Ramos (cell line): ENCODE measurements at regions not wholly inside any gene's neighbourhood (a gene's known extent, or its start where the extent isn't known, plus 50 kb on each side); places are given as distances from the start of the nearest gene placed in this dataset.
"Not testable (repeated sequence)": the region's sequence is repeated elsewhere in the genome, so short reads cannot be mapped to it uniquely, and the experiment has no call there.

Experiments used
- in situ Hi-C: fragments of 300-500 bp; cut with MboI; formaldehyde crosslinking; loops from one replicate; pipeline ENCODE4 v1.14.3; 2022; ENCODE audit warnings: low sequenced_read_pairs; ENCODE audit not compliant: unreplicated experiment

DNA sequence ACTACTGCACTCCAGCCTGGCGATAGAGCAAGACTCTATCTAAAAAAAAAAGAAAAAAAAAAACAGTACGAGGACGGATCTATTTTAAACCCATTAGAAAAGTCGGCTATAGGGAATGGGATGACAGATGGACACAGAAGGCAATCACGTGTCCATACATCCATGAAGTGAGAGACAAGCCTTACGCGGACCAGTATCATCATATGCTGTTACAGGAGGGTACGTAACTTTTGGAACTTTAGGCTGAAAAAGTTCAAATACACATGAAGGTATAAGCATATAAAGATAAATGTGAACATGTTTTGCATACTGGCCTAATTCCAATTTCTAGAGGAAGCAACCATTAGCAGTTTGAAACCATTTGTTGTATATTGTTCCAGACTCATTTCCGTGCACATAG, 109.8 kb upstream of the EXOC2 start:
- in situ Hi-C loops, result no loop called here

DNA sequence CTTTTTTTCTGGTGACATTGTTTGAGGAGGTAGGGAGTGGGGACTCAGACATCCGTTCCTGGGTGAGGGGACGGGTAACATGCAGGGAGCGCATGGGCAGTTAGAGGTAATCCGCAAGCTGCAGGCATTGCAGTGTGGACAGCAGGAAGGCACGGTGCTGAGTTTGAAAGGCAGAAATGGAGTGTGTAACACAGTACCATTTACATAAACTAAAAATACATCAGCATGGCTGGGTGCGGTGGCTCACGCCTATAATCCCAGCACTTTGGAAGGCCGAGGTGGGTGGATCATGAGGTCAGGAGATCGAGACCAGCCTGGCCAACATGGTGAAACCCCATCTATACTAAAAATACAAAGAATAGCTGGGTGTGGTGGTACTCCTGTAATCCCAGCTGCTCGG, 109.3 kb upstream of the EXOC2 start:
- in situ Hi-C loops, result not testable (repeated sequence)

- in situ Hi-C loops, result loop anchor here (25.0 kb wide), 1 partner anchor 588 kb away; the partner anchor contains the start of gene FOXF2
These were observed 106.8 kb upstream of the EXOC2 start for GRCh38 chr6:799769-800168.

DNA sequence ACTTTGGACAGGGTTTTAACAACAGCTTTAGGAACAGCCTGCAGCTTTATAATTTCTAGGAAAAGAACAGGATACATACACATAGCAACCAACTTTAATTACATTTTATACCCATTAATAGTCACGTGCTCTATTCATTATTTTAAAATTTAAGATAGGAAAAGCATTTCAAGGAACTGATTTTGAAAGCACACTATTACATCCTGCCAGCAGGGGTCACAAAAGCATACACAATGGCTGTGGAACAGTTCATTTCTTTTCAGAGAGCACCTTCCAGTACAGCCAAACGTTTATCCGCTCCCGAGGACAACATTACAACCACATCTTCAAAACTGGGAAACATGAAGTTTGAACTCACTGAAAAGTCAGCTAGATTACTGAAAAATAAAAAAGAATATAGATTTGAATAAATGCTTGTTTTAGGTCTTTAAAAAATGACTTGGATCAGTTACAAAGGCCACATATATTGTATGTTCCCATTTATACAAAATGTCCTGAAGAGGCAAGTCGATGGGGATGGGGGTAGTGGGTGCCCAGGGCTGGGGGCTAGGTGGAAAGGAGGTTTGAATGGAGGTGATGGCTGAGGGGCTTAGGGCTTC, 104.6 kb upstream of the EXOC2 start:
- in situ Hi-C loops, result loop anchor here (25.0 kb wide), 1 partner anchor 590 kb away; the partner anchor contains the start of gene FOXF2

- in situ Hi-C loops, result loop anchor here (25.0 kb wide), 1 partner anchor 592 kb away; the partner anchor contains the start of gene FOXF2
These were observed 102.2 kb upstream of the EXOC2 start for GRCh38 chr6:795046-795685.

DNA sequence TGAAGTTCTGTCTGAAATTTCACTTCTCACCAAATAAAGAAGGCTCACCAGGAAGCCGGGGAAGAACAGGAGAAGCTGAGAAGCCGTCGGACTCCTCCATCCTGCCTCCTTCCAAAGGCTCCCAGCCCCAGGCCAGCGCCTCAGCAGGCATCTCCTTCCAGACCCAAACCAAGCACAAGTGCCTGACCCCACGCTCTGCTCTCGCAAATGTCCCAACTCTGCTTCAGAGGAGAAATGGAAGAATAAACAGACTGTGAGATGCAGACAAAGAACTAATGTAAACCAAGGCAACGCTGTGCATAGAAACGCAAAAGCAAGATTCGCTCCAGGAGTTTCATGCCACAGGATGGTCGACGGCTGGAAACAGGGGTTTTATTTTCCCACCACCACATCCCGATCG, 100.3 kb upstream of the EXOC2 start:
- in situ Hi-C loops, result loop anchor here (25.0 kb wide), 1 partner anchor 594 kb away; the partner anchor contains the start of gene FOXF2

- in situ Hi-C loops, result loop anchor here (25.0 kb wide), 1 partner anchor 595 kb away; the partner anchor contains the start of gene FOXF2
These were observed 99.7 kb upstream of the EXOC2 start for GRCh38 chr6:792662-793061.

DNA sequence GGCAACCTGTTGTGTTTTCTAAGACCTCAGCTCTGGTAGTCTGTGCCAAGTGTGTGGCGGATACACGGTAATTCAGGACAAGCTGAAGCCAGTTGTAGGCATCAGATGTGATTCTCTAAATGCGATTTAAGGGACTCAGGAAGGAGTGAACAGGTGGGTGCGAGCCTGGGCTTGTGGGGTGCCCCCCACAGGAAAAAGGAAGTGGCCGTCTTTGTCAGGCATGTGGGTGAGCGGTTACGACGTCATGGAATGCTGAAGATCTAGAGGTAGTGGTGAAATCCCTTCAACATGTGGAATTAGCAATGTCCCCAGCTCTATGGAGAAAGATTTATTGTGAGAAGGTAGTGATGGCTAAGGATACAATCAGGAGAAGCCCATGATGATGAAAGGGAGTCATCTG, 95.1 kb upstream of the EXOC2 start:
- in situ Hi-C loops, result loop anchor here (25.0 kb wide), 1 partner anchor 599 kb away; the partner anchor contains the start of gene FOXF2

GRCh38 chr6:786946-787763, 94.2 kb upstream of the EXOC2 start:
- in situ Hi-C loops, result loop anchor here (25.0 kb wide), 1 partner anchor 600 kb away; the partner anchor contains the start of gene FOXF2

GRCh38 chr6:783966-784735, 91.2 kb upstream of the EXOC2 start:
- in situ Hi-C loops, result loop anchor here (25.0 kb wide), 1 partner anchor 603 kb away; the partner anchor contains the start of gene FOXF2

GRCh38 chr6:782141-782540, 89.2 kb upstream of the EXOC2 start:
- in situ Hi-C loops, result loop anchor here (25.0 kb wide), 1 partner anchor 605 kb away; the partner anchor contains the start of gene FOXF2

DNA sequence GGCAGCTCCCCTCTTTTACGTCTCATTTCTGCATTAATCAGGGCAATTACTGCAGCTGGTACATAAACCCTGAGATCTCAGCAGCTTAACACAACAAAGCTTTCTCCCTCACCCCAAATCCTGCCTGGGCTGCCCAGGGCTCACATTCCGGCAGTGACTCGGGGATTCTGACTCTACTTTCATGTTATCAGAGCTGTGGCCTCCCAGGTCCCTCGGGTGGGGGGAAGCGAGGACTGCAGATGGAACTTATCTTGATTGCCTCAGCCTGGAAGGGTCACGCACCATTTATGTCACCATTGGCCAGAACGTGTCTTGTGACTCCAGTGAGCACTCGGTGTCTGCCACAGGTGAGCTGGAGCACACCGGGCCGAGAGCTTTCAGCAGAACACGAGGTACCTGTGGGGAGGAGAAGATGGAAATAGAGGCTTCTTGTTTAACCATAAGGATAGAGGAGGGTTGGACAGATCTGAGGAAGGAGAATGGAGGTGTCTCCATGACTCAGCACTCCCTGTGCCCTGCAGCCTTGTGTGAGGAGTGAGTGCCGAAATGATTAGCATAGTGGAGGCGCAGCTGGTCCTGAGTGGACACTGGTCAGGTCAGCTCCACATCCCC, 88.5 kb upstream of the EXOC2 start:
- in situ Hi-C loops, result loop anchor here (25.0 kb wide), 1 partner anchor 606 kb away; the partner anchor contains the start of gene FOXF2

DNA sequence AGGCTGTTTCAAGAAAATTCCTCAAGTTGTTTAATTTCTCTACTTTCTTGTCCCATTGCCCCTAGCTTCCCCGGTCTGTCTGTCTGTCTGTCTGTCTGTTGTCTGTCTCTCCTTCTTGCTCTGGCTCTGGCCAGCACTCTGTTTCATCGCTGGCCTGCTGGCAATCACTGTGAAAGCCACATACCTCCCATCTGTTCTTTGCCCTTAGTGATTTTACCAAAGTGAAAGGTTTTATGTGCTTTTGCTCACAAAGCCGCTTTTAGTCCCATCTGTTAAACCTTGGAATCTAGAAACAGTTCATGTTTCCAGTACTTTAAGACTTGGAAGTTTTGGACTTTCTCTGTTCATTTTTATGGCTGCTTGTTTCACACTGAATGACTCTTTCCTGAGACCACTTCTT, 87.8 kb upstream of the EXOC2 start:
- in situ Hi-C loops, result loop anchor here (25.0 kb wide), 1 partner anchor 607 kb away; the partner anchor contains the start of gene FOXF2

GRCh38 chr6:776951-777350, 84.0 kb upstream of the EXOC2 start:
- in situ Hi-C loops, result loop anchor here (25.0 kb wide), 1 partner anchor 610 kb away; the partner anchor contains the start of gene FOXF2

GRCh38 chr6:776528-776931, 83.6 kb upstream of the EXOC2 start:
- in situ Hi-C loops, result loop anchor here (25.0 kb wide), 1 partner anchor 611 kb away; the partner anchor contains the start of gene FOXF2

GRCh38 chr6:775863-776262, 82.9 kb upstream of the EXOC2 start:
- in situ Hi-C loops, result loop anchor here (25.0 kb wide), 1 partner anchor 611 kb away; the partner anchor contains the start of gene FOXF2

DNA sequence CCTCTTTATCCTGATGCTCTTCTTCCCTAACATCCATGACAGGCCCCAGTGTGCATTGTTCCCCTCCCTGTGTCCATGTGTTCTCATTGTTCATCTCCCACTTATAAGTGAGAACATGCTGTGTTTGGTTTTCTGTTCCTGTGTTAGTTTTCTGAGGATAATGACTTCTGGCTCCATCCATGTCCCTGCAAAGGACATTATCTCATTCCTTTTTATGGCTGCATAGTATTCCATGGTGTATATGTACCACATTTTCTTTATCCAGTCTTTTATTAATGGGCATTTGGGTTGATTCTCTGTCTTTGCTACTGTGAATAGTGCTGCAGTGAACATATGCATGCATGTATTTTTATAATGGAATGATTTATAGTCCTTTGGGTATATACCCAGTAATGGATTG, 78.7 kb upstream of the EXOC2 start:
- in situ Hi-C loops, result not testable (repeated sequence)

- in situ Hi-C loops, result no loop called here
These were observed 75.0 kb upstream of the EXOC2 start for GRCh38 chr6:767755-768512.
